ENCODE measurements at regions not wholly inside any gene's neighbourhood (a gene's known extent, or its start where the extent isn't known, plus 50 kb on each side); places are given as distances from the start of the nearest gene placed in this dataset.

GRCh38 chr5:123814801-123815470 is 303.0 kb downstream of the CSNK1G3 start:
- no peak for TF ChIP-seq CTCF (IDR thresholded peaks at IDR 0.05)
- no peak for TF ChIP-seq POLR2A (IDR thresholded peaks at IDR 0.05)
